ENCODE measurements at regions not wholly inside any gene's neighbourhood (a gene's known extent, or its start where the extent isn't known, plus 50 kb on each side); places are given as distances from the start of the nearest gene placed in this dataset.

GRCh38 chr5:173770637-173771036 is 117.5 kb upstream of the CPEB4 start:
- no peaks in the 10 kb centered on the region for H3K27me3 ChIP-seq (ENCODE audit: control insufficient read depth in 3 of 3, insufficient read depth in 3 of 3, low read length in 3 of 3)
- H3K9me3 ChIP-seq (ENCODE audit: control insufficient read depth in 2 of 2, insufficient read depth in 1 of 2, low read depth in 1 of 2, low read length in 1 of 2): no peaks in the 10 kb centered on the region
- DNase-seq (no peak), FAIRE-seq (no peak)
- 94 to 100% (median 97%) methylated on average over 2 of the region's 2 CpGs for WGBS, 3 donors
- no peaks in the 10 kb centered on the region for H3K36me3 ChIP-seq (ENCODE audit: control insufficient read depth in 3 of 3, insufficient read depth in 2 of 3, low read depth in 1 of 3, low read length in 3 of 3)
- peak overlapping the region in 2 of 3 donors; percentile 75 to 94 for H3K27ac ChIP-seq (ENCODE audit: low read depth in 1 of 3, low read length in 2 of 3)
- no peak overlapping the region for H3K4me3 ChIP-seq (ENCODE audit: low read depth in 1 of 3, low read length in 3 of 3)
- H3K4me1 ChIP-seq (ENCODE audit: control insufficient read depth in 3 of 3, insufficient read depth in 2 of 3, low read depth in 1 of 3, low read length in 2 of 3): peaks cover 0 to 29% (median 2%) of the 10 kb centered on the region in 3 donors

GRCh38 chr5:173771121-173771724 is 116.9 kb upstream of the CPEB4 start:
- DNase-seq (peak; percentile 82 to 90), FAIRE-seq (no peak)
- H3K4me3 ChIP-seq (ENCODE audit: low read depth in 1 of 3, low read length in 3 of 3): no peak overlapping the region
- no peaks in the 10 kb centered on the region for H3K27me3 ChIP-seq (ENCODE audit: control insufficient read depth in 3 of 3, insufficient read depth in 3 of 3, low read length in 3 of 3)
- peaks cover 0 to 23% (median 2%) of the 10 kb centered on the region in 3 donors for H3K4me1 ChIP-seq (ENCODE audit: control insufficient read depth in 3 of 3, insufficient read depth in 2 of 3, low read depth in 1 of 3, low read length in 2 of 3)
- no peaks in the 10 kb centered on the region for H3K9me3 ChIP-seq (ENCODE audit: control insufficient read depth in 2 of 2, insufficient read depth in 1 of 2, low read depth in 1 of 2, low read length in 1 of 2)
- H3K27ac ChIP-seq (ENCODE audit: low read depth in 1 of 3, low read length in 2 of 3): peak overlapping the region in 2 of 3 donors; percentile 75 to 94
- no peaks in the 10 kb centered on the region for H3K36me3 ChIP-seq (ENCODE audit: control insufficient read depth in 3 of 3, insufficient read depth in 2 of 3, low read depth in 1 of 3, low read length in 3 of 3)
- 18 to 44% (median 31%) methylated on average over 24 of the region's 24 CpGs for WGBS, 3 donors

- Histone ChIP-seq H3K9me3 (ENCODE audit: control insufficient read depth in 2 of 2, insufficient read depth in 1 of 2, low read depth in 1 of 2, low read length in 1 of 2) (no peaks in the 10 kb centered on the region), H3K27ac (ENCODE audit: low read depth in 1 of 3, low read length in 2 of 3) (peak overlapping the region; percentile 32 to 94 (median 75)), H3K27me3 (ENCODE audit: control insufficient read depth in 3 of 3, insufficient read depth in 3 of 3, low read length in 3 of 3) (no peaks in the 10 kb centered on the region), H3K4me3 (ENCODE audit: low read depth in 1 of 3, low read length in 3 of 3) (no peak overlapping the region), H3K4me1 (ENCODE audit: control insufficient read depth in 3 of 3, insufficient read depth in 2 of 3, low read depth in 1 of 3, low read length in 2 of 3) (peaks cover 0 to 21% (median 2%) of the 10 kb centered on the region in 3 donors), H3K36me3 (ENCODE audit: control insufficient read depth in 3 of 3, insufficient read depth in 2 of 3, low read depth in 1 of 3, low read length in 3 of 3) (no peaks in the 10 kb centered on the region)
- FAIRE-seq: no peak
- no peak for DNase-seq
- 31 to 66% (median 38%) methylated on average over 11 of the region's 11 CpGs for WGBS, 3 donors
Measured at GRCh38 chr5:173771725-173772383, 116.3 kb upstream of the CPEB4 start.

- Histone ChIP-seq H3K36me3 (ENCODE audit: control insufficient read depth in 3 of 3, insufficient read depth in 2 of 3, low read depth in 1 of 3, low read length in 3 of 3) (no peaks in the 10 kb centered on the region), H3K9me3 (ENCODE audit: control insufficient read depth in 2 of 2, insufficient read depth in 1 of 2, low read depth in 1 of 2, low read length in 1 of 2) (no peaks in the 10 kb centered on the region), H3K27me3 (ENCODE audit: control insufficient read depth in 3 of 3, insufficient read depth in 3 of 3, low read length in 3 of 3) (no peaks in the 10 kb centered on the region), H3K27ac (ENCODE audit: low read depth in 1 of 3, low read length in 2 of 3) (peak overlapping the region; percentile 27 to 94 (median 75)), H3K4me3 (ENCODE audit: low read depth in 1 of 3, low read length in 3 of 3) (no peak overlapping the region), H3K4me1 (ENCODE audit: control insufficient read depth in 3 of 3, insufficient read depth in 2 of 3, low read depth in 1 of 3, low read length in 2 of 3) (peaks cover 0 to 17% (median 2%) of the 10 kb centered on the region in 3 donors)
- peak in 1 of 2 donors; percentile 58 for DNase-seq
- WGBS, 3 donors: 53 to 61% (median 55%) methylated on average over 9 of the region's 9 CpGs
- no peak for FAIRE-seq
Measured at GRCh38 chr5:173772384-173773059, 115.6 kb upstream of the CPEB4 start.

DNA sequence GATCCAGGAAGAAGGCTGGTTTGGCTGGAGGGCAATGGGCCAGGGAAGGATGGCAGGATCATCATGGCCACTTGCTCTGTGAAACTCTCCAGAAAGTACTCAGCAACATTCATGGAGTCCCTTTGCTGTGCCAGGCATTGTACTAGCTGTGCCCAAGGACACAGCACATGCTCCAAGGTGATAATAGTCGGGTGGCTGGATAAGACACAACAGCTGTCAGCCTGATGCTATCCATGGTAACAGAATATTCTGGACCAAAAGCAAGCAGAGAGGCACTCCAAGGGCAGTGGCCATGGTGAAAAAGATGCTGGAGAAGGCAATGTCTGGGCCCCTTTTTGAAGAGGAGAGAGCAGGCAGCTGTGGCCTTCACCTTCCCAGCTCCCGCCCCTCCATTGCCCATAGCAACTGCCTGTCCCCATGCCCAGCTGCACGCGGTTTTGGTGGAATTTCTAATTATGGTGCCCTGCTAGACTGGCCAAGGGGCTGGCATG is 113.8 kb upstream of the CPEB4 start:
- Histone ChIP-seq H3K36me3 (ENCODE audit: control insufficient read depth in 3 of 3, insufficient read depth in 2 of 3, low read depth in 1 of 3, low read length in 3 of 3) (no peaks in the 10 kb centered on the region), H3K27ac (ENCODE audit: low read depth in 1 of 3, low read length in 2 of 3) (no peak overlapping the region), H3K4me1 (ENCODE audit: control insufficient read depth in 3 of 3, insufficient read depth in 2 of 3, low read depth in 1 of 3, low read length in 2 of 3) (peaks cover 2 to 30% (median 3%) of the 10 kb centered on the region in 3 donors), H3K4me3 (ENCODE audit: low read depth in 1 of 3, low read length in 3 of 3) (no peak overlapping the region), H3K27me3 (ENCODE audit: control insufficient read depth in 3 of 3, insufficient read depth in 3 of 3, low read length in 3 of 3) (no peaks in the 10 kb centered on the region), H3K9me3 (ENCODE audit: control insufficient read depth in 2 of 2, insufficient read depth in 1 of 2, low read depth in 1 of 2, low read length in 1 of 2) (no peaks in the 10 kb centered on the region)
- no peak for FAIRE-seq
- no peak for DNase-seq
- WGBS, 3 donors: 71 to 82% (median 81%) methylated on average over 4 of the region's 4 CpGs

DNA sequence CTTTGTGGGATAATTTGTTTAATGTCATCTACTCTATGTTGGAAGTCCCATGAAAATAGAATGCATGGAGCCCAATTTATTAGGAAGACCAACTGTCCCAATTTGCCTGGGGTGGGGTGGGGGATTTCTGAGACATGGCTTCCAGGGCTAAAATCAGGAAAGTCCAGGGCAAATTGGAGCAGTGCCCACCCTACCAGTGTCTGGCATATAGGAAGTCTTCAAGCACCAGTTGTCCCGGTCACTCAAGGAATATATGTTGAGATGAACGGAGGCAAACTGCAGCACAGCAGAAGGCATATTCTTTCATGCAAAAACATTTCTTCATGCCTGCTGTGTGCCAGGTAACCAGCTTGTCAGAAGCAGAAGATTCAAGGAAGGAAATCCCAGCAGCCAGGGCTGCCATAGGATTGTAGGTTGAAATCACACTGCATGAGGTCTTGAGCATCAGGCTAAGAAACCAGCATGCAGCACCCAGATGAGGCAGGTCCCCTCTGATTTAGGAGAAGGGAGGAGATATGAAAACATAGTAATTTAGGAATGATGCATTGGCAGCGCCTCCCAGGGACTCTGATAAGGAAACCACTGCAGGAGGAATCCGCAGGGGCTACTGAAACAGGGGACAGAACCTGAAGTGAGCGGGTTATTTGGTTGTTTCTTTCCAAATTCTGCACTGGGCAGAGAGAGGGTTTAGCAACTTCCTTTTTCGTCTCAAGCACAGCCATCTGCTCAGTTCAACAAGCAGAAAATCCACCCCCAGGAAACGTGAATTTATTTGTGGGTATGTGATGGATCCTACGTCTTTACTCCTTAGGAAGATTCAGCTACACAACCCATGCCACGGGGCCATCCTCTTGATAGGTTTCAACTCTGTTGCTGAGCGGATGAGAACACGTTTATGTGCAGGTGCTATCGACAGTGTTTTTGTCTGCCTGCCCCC is 112.6 kb upstream of the CPEB4 start:
- Histone ChIP-seq H3K4me1 (ENCODE audit: control insufficient read depth in 3 of 3, insufficient read depth in 2 of 3, low read depth in 1 of 3, low read length in 2 of 3) (peaks cover 2 to 31% (median 3%) of the 10 kb centered on the region in 3 donors), H3K27ac (ENCODE audit: low read depth in 1 of 3, low read length in 2 of 3) (no peak overlapping the region), H3K27me3 (ENCODE audit: control insufficient read depth in 3 of 3, insufficient read depth in 3 of 3, low read length in 3 of 3) (no peaks in the 10 kb centered on the region), H3K36me3 (ENCODE audit: control insufficient read depth in 3 of 3, insufficient read depth in 2 of 3, low read depth in 1 of 3, low read length in 3 of 3) (no peaks in the 10 kb centered on the region), H3K4me3 (ENCODE audit: low read depth in 1 of 3, low read length in 3 of 3) (no peak overlapping the region), H3K9me3 (ENCODE audit: control insufficient read depth in 2 of 2, insufficient read depth in 1 of 2, low read depth in 1 of 2, low read length in 1 of 2) (no peaks in the 10 kb centered on the region)
- FAIRE-seq (no peak), DNase-seq (no peak)
- 72 to 87% (median 82%) methylated on average over 12 of the region's 12 CpGs for WGBS, 3 donors

DNA sequence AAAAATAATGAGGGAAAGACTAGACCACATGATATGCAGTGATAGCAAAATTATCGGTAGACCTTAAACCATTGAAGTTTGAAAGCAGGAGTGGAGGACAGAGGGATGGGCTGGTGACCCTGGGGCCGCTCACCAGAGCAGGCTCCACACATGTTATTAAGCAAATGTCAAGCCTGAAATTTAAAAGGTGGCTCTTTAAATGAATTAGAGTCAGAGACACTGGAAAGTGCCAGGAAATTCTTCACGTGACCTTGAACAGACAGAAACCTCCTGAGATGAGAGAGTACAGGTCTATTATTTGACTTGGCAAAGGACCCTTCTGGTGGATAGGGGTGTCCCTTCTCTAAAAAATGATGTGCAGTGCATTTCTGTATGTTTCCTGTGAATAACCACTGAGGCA is 111.0 kb upstream of the CPEB4 start:
- no peak overlapping the region for H3K4me3 ChIP-seq (ENCODE audit: low read depth in 1 of 3, low read length in 3 of 3)

DNA sequence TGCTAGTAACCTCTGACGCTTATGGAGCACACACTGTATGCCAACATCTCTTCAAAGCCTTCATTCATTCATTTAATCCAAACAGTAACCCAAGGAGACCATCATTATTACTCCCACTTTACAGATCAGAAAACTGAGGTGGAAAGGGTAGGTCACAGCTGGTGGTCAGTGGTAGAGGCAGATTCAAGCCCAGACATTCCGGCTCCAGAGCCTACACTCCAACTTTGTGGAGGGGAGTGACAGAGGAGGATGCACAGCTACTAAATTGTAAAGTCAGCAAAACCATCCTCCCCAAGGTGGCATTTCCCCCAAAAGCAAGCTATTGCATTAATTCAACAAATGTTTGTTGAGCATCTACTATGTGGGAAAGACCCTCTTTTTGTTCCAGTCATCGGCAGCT is 110.5 kb upstream of the CPEB4 start:
- Histone ChIP-seq H3K4me1 (ENCODE audit: control insufficient read depth in 3 of 3, insufficient read depth in 2 of 3, low read depth in 1 of 3, low read length in 2 of 3) (peaks cover 4 to 18% (median 6%) of the 10 kb centered on the region in 3 donors), H3K4me3 (ENCODE audit: low read depth in 1 of 3, low read length in 3 of 3) (no peak overlapping the region), H3K9me3 (ENCODE audit: control insufficient read depth in 2 of 2, insufficient read depth in 1 of 2, low read depth in 1 of 2, low read length in 1 of 2) (no peaks in the 10 kb centered on the region), H3K27me3 (ENCODE audit: control insufficient read depth in 3 of 3, insufficient read depth in 3 of 3, low read length in 3 of 3) (no peaks in the 10 kb centered on the region), H3K36me3 (ENCODE audit: control insufficient read depth in 3 of 3, insufficient read depth in 2 of 3, low read depth in 1 of 3, low read length in 3 of 3) (no peaks in the 10 kb centered on the region), H3K27ac (ENCODE audit: low read depth in 1 of 3, low read length in 2 of 3) (peak overlapping the region in 1 of 3 donors; percentile 72)
- 90 to 94% (median 91%) methylated on average over 3 of the region's 3 CpGs for WGBS, 3 donors
- no peak for DNase-seq
- FAIRE-seq: no peak

More for the DNA sequence above, 111.0 kb upstream of the CPEB4 start:
- Histone ChIP-seq H3K27ac (ENCODE audit: low read depth in 1 of 3, low read length in 2 of 3) (no peak overlapping the region), H3K36me3 (ENCODE audit: control insufficient read depth in 3 of 3, insufficient read depth in 2 of 3, low read depth in 1 of 3, low read length in 3 of 3) (no peaks in the 10 kb centered on the region), H3K9me3 (ENCODE audit: control insufficient read depth in 2 of 2, insufficient read depth in 1 of 2, low read depth in 1 of 2, low read length in 1 of 2) (no peaks in the 10 kb centered on the region), H3K27me3 (ENCODE audit: control insufficient read depth in 3 of 3, insufficient read depth in 3 of 3, low read length in 3 of 3) (no peaks in the 10 kb centered on the region), H3K4me1 (ENCODE audit: control insufficient read depth in 3 of 3, insufficient read depth in 2 of 3, low read depth in 1 of 3, low read length in 2 of 3) (peaks cover 2 to 20% (median 4%) of the 10 kb centered on the region in 3 donors)
- FAIRE-seq: no peak
- 78 to 92% (median 86%) methylated on average over 3 of the region's 3 CpGs for WGBS, 3 donors
- no peak for DNase-seq

Data from small intestine (tissue), 7 donors.